Activated CD8-positive, alpha-beta T cell treated with anti-CD3 and anti-CD28 coated beads, Interleukin-2, amount 10 ng/mL, durations not matched to agents 7 days and 5 days (primary cell): ENCODE measurements at regions not wholly inside any gene's neighbourhood (a gene's known extent, or its start where the extent isn't known, plus 50 kb on each side); places are given as distances from the start of the nearest gene placed in this dataset.

Experiments
- ATAC-seq: fragments of 150-1000 bp; cut with Tn5 transposase; one replicate; pipeline ENCODE4 v1.10.0; 2021; ENCODE audit warnings: moderate library complexity
- CTCF ChIA-PET: fragments of 350-600 bp; sonication (Branson Sonifier 250); formaldehyde crosslinking; loops from one replicate; lab custom pipeline; 2021; ENCODE audit warnings: antibody characterized with exemption; lab: Charles Lee
- POLR2A ChIA-PET: fragments of 350-600 bp; sonication (Branson Sonifier 250); formaldehyde crosslinking; loops from one replicate; lab custom pipeline; 2021; ENCODE audit warnings: antibody characterized with exemption; lab: Charles Lee
- DNase-seq: peaks from one replicate; pipeline ENCODE4 v3.0.0-alpha.2; 2020
- H3K27ac Mint-ChIP-seq: one replicate; pipeline ENCODE4 v1.8.0; 2021; ENCODE audit warnings: mild to moderate bottlenecking, mixed read lengths
- H3K27me3 Mint-ChIP-seq: one replicate; pipeline ENCODE4 v1.8.0; 2021; ENCODE audit warnings: low read depth, mixed read lengths
- H3K36me3 Mint-ChIP-seq: one replicate; pipeline ENCODE4 v1.8.0; 2021; ENCODE audit warnings: low read depth, mixed read lengths
- H3K4me1 Mint-ChIP-seq: one replicate; pipeline ENCODE4 v1.8.0; 2021; ENCODE audit warnings: low read depth, mixed read lengths
- H3K4me3 Mint-ChIP-seq: one replicate; pipeline ENCODE4 v1.8.0; 2021; ENCODE audit warnings: mild to moderate bottlenecking, mixed read lengths
- H3K9me3 Mint-ChIP-seq: one replicate; pipeline ENCODE4 v1.8.0; 2022; ENCODE audit warnings: mixed read lengths; ENCODE audit not compliant: insufficient read depth

GRCh38 chr3:194254040-194254439 lies 97.1 kb downstream of the CPN2 start:
- ATAC-seq (no peak), DNase-seq (no peak)
- Mint-ChIP-seq H3K36me3 (no peaks in the 10 kb centered on the region), H3K4me1 (peaks cover 22% of the 10 kb centered on the region), H3K27me3 (peaks cover 13% of the 10 kb centered on the region), H3K4me3 (no peak overlapping the region), H3K27ac (no peak overlapping the region), H3K9me3 (peaks cover 5% of the 10 kb centered on the region)
- POLR2A ChIA-PET = no interaction called here
- CTCF ChIA-PET = no interaction called here

GRCh38 chr3:194255252-194256039 lies 95.7 kb downstream of the CPN2 start:
- Mint-ChIP-seq H3K27ac (peak overlapping the region; percentile 68), H3K36me3 (no peaks in the 10 kb centered on the region), H3K27me3 (peaks cover 18% of the 10 kb centered on the region), H3K4me1 (peaks cover 22% of the 10 kb centered on the region), H3K9me3 (peaks cover 5% of the 10 kb centered on the region), H3K4me3 (no peak overlapping the region)
- ATAC-seq (peak; percentile 89), DNase-seq (peak; percentile 63)
- ChIA-PET CTCF (interaction anchor here (0.6 to 0.8 kb wide), 2 partner anchors 61 to 114 kb away, joined by 3 read pairs; no protein-coding TSS in a partner anchor), POLR2A (no interaction called here)

DNA sequence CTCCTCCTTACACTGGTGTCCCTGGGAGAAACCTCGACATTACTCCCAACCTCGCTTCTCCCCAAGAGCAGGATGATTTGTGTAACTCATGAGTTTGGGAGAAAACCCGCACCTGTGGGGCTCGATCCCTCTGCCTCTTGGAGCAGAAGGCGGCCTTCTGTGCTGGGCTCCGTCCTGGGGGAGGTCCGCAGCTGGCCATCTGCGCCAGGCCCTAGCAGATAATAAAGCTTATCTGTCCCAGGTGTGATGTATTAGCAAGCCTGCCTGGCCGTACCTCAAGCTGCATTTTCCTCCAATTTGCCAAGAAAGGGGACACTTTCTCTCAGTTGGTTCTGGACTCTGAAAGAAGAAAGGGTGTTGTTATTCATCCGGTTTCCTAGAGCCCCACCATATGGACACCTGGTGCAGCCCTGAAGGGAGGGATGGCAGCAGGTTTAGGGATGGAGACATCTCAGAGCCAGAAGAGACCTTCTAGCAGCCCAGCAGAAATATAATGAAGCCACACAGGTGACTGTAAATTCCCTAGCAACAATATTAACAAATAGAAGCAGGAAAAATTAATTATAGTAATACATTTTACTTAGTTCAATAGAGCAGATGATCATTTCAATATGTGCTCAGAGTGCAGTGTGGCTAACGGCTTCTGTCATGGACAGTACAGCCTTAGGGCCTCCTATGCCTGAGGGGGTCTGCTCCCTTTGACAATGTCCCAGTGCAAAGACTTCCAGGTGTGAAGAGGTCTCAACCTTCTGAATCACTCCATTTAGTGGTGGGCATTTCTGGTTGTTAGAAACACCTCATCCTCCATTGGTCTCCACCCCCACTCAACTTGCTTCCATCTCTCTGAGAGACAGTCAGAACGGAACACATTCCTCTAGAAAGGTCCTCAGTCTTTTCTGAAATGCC lies 94.8 kb downstream of the CPN2 start:
- H3K27me3 Mint-ChIP-seq = peaks cover 15% of the 10 kb centered on the region
- H3K27ac Mint-ChIP-seq = no peak overlapping the region
- no peaks in the 10 kb centered on the region for H3K36me3 Mint-ChIP-seq
- CTCF ChIA-PET = interaction anchor here (0.8 to 1.2 kb wide), 2 partner anchors 59 to 60 kb away, joined by 3 to 5 read pairs; no protein-coding TSS in a partner anchor
- H3K9me3 Mint-ChIP-seq = peaks cover 5% of the 10 kb centered on the region
- POLR2A ChIA-PET = no interaction called here
- H3K4me3 Mint-ChIP-seq = no peak overlapping the region
- no peak for DNase-seq
- peaks cover 22% of the 10 kb centered on the region for H3K4me1 Mint-ChIP-seq
- ATAC-seq = no peak

- Mint-ChIP-seq H3K9me3 (peaks cover 5% of the 10 kb centered on the region), H3K4me1 (peaks cover 22% of the 10 kb centered on the region), H3K27me3 (peaks cover 14% of the 10 kb centered on the region), H3K4me3 (no peak overlapping the region), H3K27ac (no peak overlapping the region), H3K36me3 (no peaks in the 10 kb centered on the region)
- DNase-seq (no peak), ATAC-seq (no peak)
- ChIA-PET CTCF (interaction anchor here (1.2 kb wide), 1 partner anchor 59 kb away, joined by 5 read pairs; no protein-coding TSS in a partner anchor), POLR2A (no interaction called here)
Observed at GRCh38 chr3:194257151-194257621, 93.9 kb downstream of the CPN2 start.

DNA sequence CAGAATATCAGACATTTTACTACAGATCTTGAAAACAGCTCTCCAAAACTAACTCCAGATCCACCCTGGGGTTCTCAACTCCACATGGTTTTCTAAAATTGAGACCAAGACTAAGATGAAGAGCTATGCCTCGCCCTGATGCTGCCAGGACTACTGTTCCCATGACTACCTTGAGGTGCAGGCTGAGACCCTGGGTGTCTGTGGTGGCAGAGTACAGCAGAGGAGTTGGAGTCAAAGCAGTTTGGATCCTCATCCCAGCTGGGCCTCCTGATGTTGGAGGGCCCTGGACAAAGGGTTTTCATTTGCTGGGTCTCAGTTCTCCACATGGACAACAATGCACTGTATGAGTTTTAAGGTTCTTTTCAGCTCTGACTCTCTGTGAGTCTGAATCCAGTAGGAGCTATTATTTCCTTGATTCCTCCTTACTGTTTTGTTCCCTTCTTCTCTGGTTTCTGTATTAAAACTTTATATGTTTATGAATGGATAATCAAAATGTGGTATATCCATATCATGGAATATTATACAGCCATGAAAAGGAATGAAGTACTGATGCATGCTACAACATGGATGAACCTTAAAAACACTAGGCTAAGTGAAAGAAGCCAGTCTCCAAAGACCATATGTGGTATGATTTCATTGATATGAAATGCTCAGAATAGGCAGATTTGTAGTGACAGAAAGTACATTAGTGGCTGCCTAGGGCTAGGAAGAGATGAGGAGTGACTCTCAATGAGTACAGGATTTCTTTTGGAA lies 93.0 kb downstream of the CPN2 start:
- H3K4me1 Mint-ChIP-seq = peaks cover 22% of the 10 kb centered on the region
- ChIA-PET POLR2A (no interaction called here), CTCF (interaction anchor here (1.2 kb wide), 1 partner anchor 58 kb away, joined by 5 read pairs; no protein-coding TSS in a partner anchor)
- DNase-seq = no peak
- no peak overlapping the region for H3K27ac Mint-ChIP-seq
- H3K9me3 Mint-ChIP-seq = peaks cover 5% of the 10 kb centered on the region
- no peak overlapping the region for H3K4me3 Mint-ChIP-seq
- no peak for ATAC-seq
- peaks cover 7% of the 10 kb centered on the region for H3K27me3 Mint-ChIP-seq
- H3K36me3 Mint-ChIP-seq = no peaks in the 10 kb centered on the region

GRCh38 chr3:194259982-194260766 lies 91.0 kb downstream of the CPN2 start:
- ChIA-PET CTCF (no interaction called here), POLR2A (no interaction called here)
- Mint-ChIP-seq H3K27ac (no peak overlapping the region), H3K4me3 (no peak overlapping the region), H3K27me3 (peaks cover 7% of the 10 kb centered on the region), H3K4me1 (peaks cover 12% of the 10 kb centered on the region), H3K36me3 (no peaks in the 10 kb centered on the region), H3K9me3 (peaks cover 5% of the 10 kb centered on the region)
- no peak for ATAC-seq
- DNase-seq = no peak

DNA sequence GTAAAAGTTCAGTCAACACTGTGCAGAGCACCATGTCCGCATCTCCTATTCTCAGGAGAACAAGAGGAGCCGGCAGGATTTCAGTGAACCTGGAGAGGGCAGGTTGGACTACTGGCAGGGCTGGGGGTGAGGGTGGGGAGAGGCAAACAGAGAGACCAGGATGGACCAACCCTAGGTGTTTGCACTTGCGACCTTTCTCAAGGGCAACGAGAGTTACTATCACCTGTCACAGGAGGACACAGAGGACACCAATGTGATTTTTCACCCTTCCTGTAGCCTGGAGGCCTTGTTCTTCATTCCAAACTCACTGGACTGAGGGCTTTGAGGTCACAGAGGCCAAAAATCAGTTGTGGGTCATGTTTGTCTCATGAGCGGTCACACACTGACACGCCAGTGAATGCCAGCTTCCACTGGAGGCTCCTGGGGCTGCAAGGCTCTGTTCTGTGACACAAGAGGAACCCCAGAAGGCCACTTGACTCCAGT lies 89.5 kb downstream of the CPN2 start:
- CTCF ChIA-PET = no interaction called here
- no peak for ATAC-seq

DNA sequence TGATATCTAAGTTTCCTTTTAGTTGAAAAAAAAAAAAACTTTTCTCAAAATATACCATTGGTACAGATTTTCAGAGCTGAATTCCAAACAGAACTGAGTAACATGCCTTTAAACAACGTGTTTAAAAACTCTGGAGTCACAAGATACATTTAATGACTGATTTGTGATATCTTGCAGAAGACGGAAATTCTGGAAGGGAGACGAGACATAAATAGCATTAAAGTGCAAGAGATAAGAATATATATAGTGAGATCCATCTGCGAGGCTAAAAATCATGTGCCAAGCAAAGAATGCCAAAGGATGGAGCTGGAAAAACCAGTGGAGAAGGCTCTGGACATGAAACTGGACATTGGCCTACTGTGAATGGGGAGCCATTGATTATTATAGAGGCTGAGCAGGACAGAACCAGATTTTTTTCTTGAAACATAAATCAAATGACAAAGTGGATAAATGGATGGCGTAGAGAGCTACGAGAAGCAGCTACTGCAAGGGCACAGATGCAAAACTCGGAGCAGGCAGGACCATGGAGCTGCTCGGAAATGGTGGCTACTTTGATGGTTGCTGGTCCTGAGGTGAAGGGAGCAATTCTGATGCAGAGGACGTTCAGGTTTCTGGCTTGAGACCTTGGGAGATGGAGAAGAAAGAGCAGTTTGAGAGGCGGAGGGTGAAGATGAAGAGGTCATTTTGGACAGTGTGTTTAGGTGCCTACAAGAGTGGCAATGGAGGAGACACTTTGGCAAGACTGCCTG lies 88.8 kb downstream of the CPN2 start:
- DNase-seq = no peak
- ATAC-seq = no peak
- Mint-ChIP-seq H3K9me3 (peaks cover 5% of the 10 kb centered on the region), H3K4me3 (no peak overlapping the region), H3K27ac (no peak overlapping the region), H3K36me3 (no peaks in the 10 kb centered on the region), H3K4me1 (peaks cover 4% of the 10 kb centered on the region), H3K27me3 (peaks cover 19% of the 10 kb centered on the region)
- CTCF ChIA-PET = no interaction called here
- POLR2A ChIA-PET = no interaction called here

More for the DNA sequence above, 89.5 kb downstream of the CPN2 start:
- no peak overlapping the region for H3K27ac Mint-ChIP-seq
- POLR2A ChIA-PET = no interaction called here
- DNase-seq = no peak
- peaks cover 4% of the 10 kb centered on the region for H3K4me1 Mint-ChIP-seq
- peaks cover 15% of the 10 kb centered on the region for H3K27me3 Mint-ChIP-seq
- H3K36me3 Mint-ChIP-seq = no peaks in the 10 kb centered on the region
- peaks cover 5% of the 10 kb centered on the region for H3K9me3 Mint-ChIP-seq
- H3K4me3 Mint-ChIP-seq = no peak overlapping the region

DNA sequence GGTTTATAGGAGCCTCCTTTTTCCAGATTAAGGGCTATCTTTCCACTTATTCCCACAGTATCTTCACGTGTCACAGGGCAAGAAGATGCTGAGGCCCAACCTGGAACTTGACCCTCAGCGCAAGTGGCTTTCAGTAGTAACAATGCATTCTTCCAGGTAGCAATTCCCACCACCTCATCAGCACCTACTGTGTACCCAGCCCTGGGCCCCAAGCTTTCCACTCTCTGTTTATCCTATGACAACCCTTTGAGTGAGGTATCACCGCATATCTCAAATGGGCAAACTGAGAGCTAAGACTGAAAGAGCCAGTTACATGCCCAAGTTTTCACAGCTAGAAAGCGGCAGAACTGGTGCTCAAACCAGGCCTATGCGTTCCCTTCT lies 88.2 kb downstream of the CPN2 start:
- Mint-ChIP-seq H3K9me3 (peaks cover 5% of the 10 kb centered on the region), H3K4me1 (peaks cover 4% of the 10 kb centered on the region), H3K27me3 (peaks cover 23% of the 10 kb centered on the region), H3K36me3 (no peaks in the 10 kb centered on the region), H3K4me3 (no peak overlapping the region), H3K27ac (no peak overlapping the region)
- ChIA-PET CTCF (no interaction called here), POLR2A (no interaction called here)
- no peak for DNase-seq
- ATAC-seq = no peak
